Calu3 (cell line): ENCODE measurements at regions not wholly inside any gene's neighbourhood (a gene's known extent, or its start where the extent isn't known, plus 50 kb on each side); places are given as distances from the start of the nearest gene placed in this dataset.

Experiments
- BruUV-seq: library from RNA; stranded (reverse); fragments of 400-500 nt; replicated peaks from 2 replicates; lab custom pipeline; 2021; lab: Mats Ljungman, UMichigan
- CTCF ChIA-PET: fragments of 300-600 bp; sonication (Branson Sonifier 250); formaldehyde crosslinking; loops from one replicate; lab custom pipeline; 2022; ENCODE audit warnings: antibody characterized with exemption; lab: Charles Lee
- DNase-seq: peaks from one replicate; pipeline ENCODE4 v3.0.0; 2022
- H3K27ac Mint-ChIP-seq: one replicate; pipeline ENCODE4 v1.8.0; 2022; ENCODE audit warnings: mixed read lengths; ENCODE audit not compliant: unreplicated experiment
- H3K27me3 Mint-ChIP-seq: one replicate; pipeline ENCODE4 v1.8.0; 2022; ENCODE audit warnings: mixed read lengths; ENCODE audit not compliant: unreplicated experiment
- H3K36me3 Mint-ChIP-seq: one replicate; pipeline ENCODE4 v1.8.0; 2022; ENCODE audit warnings: mild to moderate bottlenecking, moderate library complexity, mixed read lengths; ENCODE audit not compliant: insufficient read depth, unreplicated experiment
- H3K4me1 Mint-ChIP-seq: one replicate; pipeline ENCODE4 v1.8.0; 2022; ENCODE audit warnings: mild to moderate bottlenecking, low read depth, mixed read lengths; ENCODE audit not compliant: unreplicated experiment
- H3K4me3 Mint-ChIP-seq: one replicate; pipeline ENCODE4 v1.8.0; 2022; ENCODE audit warnings: mild to moderate bottlenecking, low read depth, moderate library complexity, mixed read lengths; ENCODE audit not compliant: unreplicated experiment
- H3K9me3 Mint-ChIP-seq: one replicate; pipeline ENCODE4 v1.8.0; 2022; ENCODE audit warnings: low read depth, mixed read lengths; ENCODE audit not compliant: unreplicated experiment
- CTCF ChIP-seq: fragments of 200-600 bp; IDR thresholded peaks from one replicate; pipeline ENCODE4 v1.8.0; 2022; ENCODE audit warnings: antibody characterized with exemption; ENCODE audit not compliant: unreplicated experiment
- intact Hi-C: fragments of 100-400 bp; cut with micrococcal nuclease; formaldehyde crosslinking; loops from one replicate; pipeline ENCODE4 v1.10.0; 2022; ENCODE audit not compliant: unreplicated experiment

DNA sequence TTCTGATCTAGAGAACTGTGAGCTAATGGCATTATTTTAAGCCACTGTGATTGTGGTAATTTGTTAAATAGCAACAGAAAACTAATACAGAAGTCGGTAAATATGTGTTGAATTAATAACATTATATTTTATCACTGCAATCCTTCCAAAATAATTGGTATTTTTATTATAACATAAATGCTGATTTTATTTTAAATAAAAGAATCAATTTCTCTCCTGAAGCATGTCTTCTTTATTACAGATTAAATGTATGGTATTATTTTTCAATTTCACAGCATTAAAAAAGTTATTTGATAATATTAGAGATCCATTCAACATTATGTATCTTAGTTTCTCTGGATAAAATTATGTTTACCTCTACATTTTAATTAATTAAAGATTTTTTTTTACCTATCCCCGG is 165.5 kb upstream of the EDIL3 start:
- no TSS peak for BruUV-seq
- no peak overlapping the region for H3K4me3 Mint-ChIP-seq

DNA sequence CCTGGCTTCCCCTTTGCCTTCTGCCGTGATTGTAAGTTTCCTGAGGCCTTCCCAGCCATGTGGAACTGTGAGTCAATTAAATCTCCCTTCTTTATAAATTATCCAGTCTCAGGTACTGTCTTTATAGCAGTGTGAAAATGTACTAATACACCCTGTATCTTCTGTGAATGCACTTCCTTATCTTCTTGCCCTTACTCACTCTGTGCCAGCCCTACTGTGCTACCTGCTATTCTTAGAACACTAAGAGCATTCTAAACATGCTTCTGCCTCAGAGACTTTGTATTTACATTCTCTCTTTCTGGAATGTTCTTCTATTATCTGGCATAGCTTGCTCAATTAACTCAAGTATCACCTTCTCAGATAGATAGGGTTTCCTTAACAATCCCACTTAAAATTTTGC is 164.4 kb upstream of the EDIL3 start:
- Mint-ChIP-seq H3K9me3 (peaks cover 8% of the 10 kb centered on the region), H3K36me3 (no peaks in the 10 kb centered on the region), H3K4me1 (no peaks in the 10 kb centered on the region), H3K27ac (no peak overlapping the region), H3K27me3 (no peaks in the 10 kb centered on the region), H3K4me3 (no peak overlapping the region)
- no TSS peak for BruUV-seq
- intact Hi-C loops, result no loop called here
- DNase-seq, result no peak
- TF ChIP-seq CTCF, result no peak
- CTCF ChIA-PET, result no interaction called here

More for the DNA sequence above, 165.5 kb upstream of the EDIL3 start:
- intact Hi-C loops, result no loop called here
- no peak overlapping the region for H3K27ac Mint-ChIP-seq
- DNase-seq, result no peak
- CTCF ChIA-PET, result no interaction called here
- H3K27me3 Mint-ChIP-seq, result no peaks in the 10 kb centered on the region
- no peaks in the 10 kb centered on the region for H3K36me3 Mint-ChIP-seq
- H3K9me3 Mint-ChIP-seq, result peaks cover 8% of the 10 kb centered on the region
- H3K4me1 Mint-ChIP-seq, result no peaks in the 10 kb centered on the region
- no peak for TF ChIP-seq CTCF

GRCh38 chr5:84546686-84547085 is 162.0 kb upstream of the EDIL3 start:
- H3K4me3 Mint-ChIP-seq, result no peak overlapping the region
- no peak for DNase-seq
- H3K9me3 Mint-ChIP-seq, result peaks cover 13% of the 10 kb centered on the region
- BruUV-seq, result no TSS peak
- no peak overlapping the region for H3K27ac Mint-ChIP-seq
- no peaks in the 10 kb centered on the region for H3K27me3 Mint-ChIP-seq
- no peak for TF ChIP-seq CTCF
- intact Hi-C loops, result no loop called here
- CTCF ChIA-PET, result no interaction called here
- no peaks in the 10 kb centered on the region for H3K36me3 Mint-ChIP-seq
- no peaks in the 10 kb centered on the region for H3K4me1 Mint-ChIP-seq

DNA sequence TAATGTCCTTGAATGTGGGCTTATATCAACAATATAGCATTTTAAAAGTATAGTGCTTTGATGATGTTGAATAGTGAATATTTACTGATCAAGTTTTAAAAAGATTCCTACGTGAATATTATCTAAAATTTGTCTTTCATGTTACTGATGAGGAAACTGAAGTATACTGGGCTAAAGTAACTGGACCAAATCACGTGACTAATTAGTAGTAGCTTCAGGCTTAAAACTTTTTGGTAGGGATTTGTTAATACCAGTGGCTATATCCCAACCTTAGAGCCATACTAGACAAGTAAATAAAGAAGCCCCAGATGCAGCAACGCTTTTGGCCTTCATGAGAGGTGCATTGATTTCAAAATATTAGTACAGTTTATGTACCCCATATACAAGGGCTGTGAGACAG is 152.1 kb upstream of the EDIL3 start:
- no TSS peak for BruUV-seq
- no peak for DNase-seq
- no peaks in the 10 kb centered on the region for H3K36me3 Mint-ChIP-seq
- TF ChIP-seq CTCF, result no peak
- intact Hi-C loops, result no loop called here
- CTCF ChIA-PET, result no interaction called here
- H3K4me3 Mint-ChIP-seq, result no peak overlapping the region
- no peak overlapping the region for H3K27ac Mint-ChIP-seq
- no peaks in the 10 kb centered on the region for H3K4me1 Mint-ChIP-seq
- no peaks in the 10 kb centered on the region for H3K27me3 Mint-ChIP-seq
- H3K9me3 Mint-ChIP-seq, result peaks cover 17% of the 10 kb centered on the region
